H9 (cell line): ENCODE measurements at regions not wholly inside any gene's neighbourhood (a gene's known extent, or its start where the extent isn't known, plus 50 kb on each side); places are given as distances from the start of the nearest gene placed in this dataset.

Experiments used
- DNase-seq: peaks from one replicate; pipeline ENCODE4 v3.0.0-alpha.2; 2017
- H2AFZ ChIP-seq: one replicate; pipeline ENCODE4 v1.6.1; 2013; ENCODE audit warnings: mild to moderate bottlenecking, low read length, control low read depth, moderate library complexity
- H2AK5ac ChIP-seq: 2 replicates; pipeline ENCODE4 v1.6.1; 2013; ENCODE audit warnings: low read length, control low read depth, mixed read lengths; ENCODE audit not compliant: insufficient read length
- H2BK120ac ChIP-seq: one replicate; pipeline ENCODE4 v1.6.1; 2013; ENCODE audit warnings: low read depth, mild to moderate bottlenecking, low read length, control low read depth, inconsistent platforms; ENCODE audit not compliant: poor library complexity, severe bottlenecking
- H2BK12ac ChIP-seq: 2 replicates; pipeline ENCODE4 v1.6.1; 2013; ENCODE audit warnings: low read length, control low read depth, mixed read lengths, low read depth; ENCODE audit not compliant: insufficient read length
- H2BK15ac ChIP-seq: 2 replicates; pipeline ENCODE4 v1.6.1; 2013; ENCODE audit warnings: low read depth, low read length, control low read depth
- H2BK20ac ChIP-seq: one replicate; pipeline ENCODE4 v1.6.1; 2013; ENCODE audit warnings: low read depth, mild to moderate bottlenecking, low read length, control low read depth, inconsistent platforms; ENCODE audit not compliant: poor library complexity, severe bottlenecking
- H2BK5ac ChIP-seq: 2 replicates; pipeline ENCODE4 v1.6.1; 2013; ENCODE audit warnings: low read length, control low read depth, mixed read lengths; ENCODE audit not compliant: insufficient read length
- H3K14ac ChIP-seq: 2 replicates; pipeline ENCODE4 v1.6.1; 2013; ENCODE audit warnings: low read length, control low read depth; ENCODE audit not compliant: insufficient read depth
- H3K18ac ChIP-seq: 2 replicates; pipeline ENCODE4 v1.6.1; 2013; ENCODE audit warnings: low read depth, mild to moderate bottlenecking, mixed read lengths, low read length, control low read depth; ENCODE audit not compliant: insufficient read length
- H3K23ac ChIP-seq: 2 replicates; pipeline ENCODE4 v1.6.1; 2013; ENCODE audit warnings: low read length, control low read depth, mixed read lengths, low read depth; ENCODE audit not compliant: insufficient read length
- H3K23me2 ChIP-seq: 2 replicates; pipeline ENCODE4 v1.6.1; 2013; ENCODE audit warnings: low read depth, mild to moderate bottlenecking, mixed read lengths, low read length, control low read depth; ENCODE audit not compliant: insufficient read length, poor library complexity, severe bottlenecking
- H3K27ac ChIP-seq: 2 replicates; pipeline ENCODE4 v1.5.1; 2013; ENCODE audit warnings: low read length, control low read depth, mixed read lengths, low read depth; ENCODE audit not compliant: insufficient read length
- H3K27me3 ChIP-seq: 2 replicates; pipeline ENCODE4 v1.6.1; 2013; ENCODE audit warnings: low read length, control low read depth, inconsistent platforms; ENCODE audit not compliant: insufficient read depth
- H3K4ac ChIP-seq: 2 replicates; pipeline ENCODE4 v1.6.1; 2013; ENCODE audit warnings: low read depth, mild to moderate bottlenecking, control low read depth, inconsistent platforms, low read length, moderate library complexity
- H3K4me1 ChIP-seq: 2 replicates; pipeline ENCODE4 v1.6.1; 2013; ENCODE audit warnings: low read length, control low read depth, inconsistent platforms; ENCODE audit not compliant: insufficient read depth
- H3K4me2 ChIP-seq: 2 replicates; pipeline ENCODE4 v1.6.1; 2013; ENCODE audit warnings: low read length, control low read depth, mixed read lengths; ENCODE audit not compliant: insufficient read length, insufficient read depth
- H3K56ac ChIP-seq: 2 replicates; pipeline ENCODE4 v1.6.1; 2013; ENCODE audit warnings: low read depth, mild to moderate bottlenecking, mixed read lengths, low read length, control low read depth; ENCODE audit not compliant: insufficient read length
- H3K79me1 ChIP-seq: 2 replicates; pipeline ENCODE4 v1.6.1; 2013; ENCODE audit warnings: low read depth, mild to moderate bottlenecking, moderate library complexity, low read length, control low read depth, inconsistent platforms; ENCODE audit not compliant: insufficient read depth, poor library complexity, severe bottlenecking
- H3K79me2 ChIP-seq: 2 replicates; pipeline ENCODE4 v1.6.1; 2013; ENCODE audit warnings: low read length, control low read depth, inconsistent platforms; ENCODE audit not compliant: insufficient read depth
- H3K9ac ChIP-seq: 2 replicates; pipeline ENCODE4 v1.6.1; 2013; ENCODE audit warnings: low read length, control low read depth, mixed read lengths; ENCODE audit not compliant: insufficient read length; ENCODE audit errors: extremely low read depth
- H3K9me3 ChIP-seq: one replicate; pipeline ENCODE4 v1.6.1; 2013; ENCODE audit warnings: low read depth, low read length, inconsistent platforms; ENCODE audit not compliant: control insufficient read depth
- H3T11ph ChIP-seq: one replicate; pipeline ENCODE4 v1.6.1; 2013; ENCODE audit warnings: mild to moderate bottlenecking, low read length, control low read depth, inconsistent platforms
- H4K20me1 ChIP-seq: one replicate; pipeline ENCODE4 v1.6.1; 2013; ENCODE audit not compliant: control insufficient read depth, insufficient read length, insufficient read depth
- H4K5ac ChIP-seq: 2 replicates; pipeline ENCODE4 v1.6.1; 2013; ENCODE audit warnings: low read depth, mild to moderate bottlenecking, mixed read lengths, low read length, control low read depth; ENCODE audit not compliant: insufficient read length
- H4K8ac ChIP-seq: replicated peaks from 2 replicates; pipeline ENCODE4 v1.6.1; 2013; ENCODE audit warnings: low read length, control low read depth, mixed read lengths, low read depth; ENCODE audit not compliant: insufficient read length
- H4K91ac ChIP-seq: 2 replicates; pipeline ENCODE4 v1.6.1; 2013; ENCODE audit warnings: low read depth, mild to moderate bottlenecking, moderate library complexity, mixed read lengths, low read length, control low read depth; ENCODE audit not compliant: insufficient read length
- H3K27ac Mint-ChIP-seq, 3 experiments: 2 replicates in 2 of 3; 3 replicates in 1 of 3; pipeline ENCODE4 v1.8.0; 2020 to 2021; ENCODE audit warnings: mixed read lengths in 3 of 3, mild to moderate bottlenecking in 1 of 3, moderate library complexity in 1 of 3
- H3K27me3 Mint-ChIP-seq: 2 replicates; pipeline ENCODE4 v1.8.0; 2021; ENCODE audit warnings: low read depth, mild to moderate bottlenecking, moderate library complexity, mixed read lengths
- H3K36me3 Mint-ChIP-seq, 3 experiments: 2 replicates in 2 of 3; 3 replicates in 1 of 3; pipeline ENCODE4 v1.8.0; 2020 to 2021; ENCODE audit warnings: low read depth in 3 of 3, mixed read lengths in 3 of 3; ENCODE audit not compliant: insufficient read depth in 1 of 3
- H3K4me1 Mint-ChIP-seq, 2 experiments: 2 replicates each; pipeline ENCODE4 v1.8.0; 2020; ENCODE audit warnings: mixed read lengths in 2 of 2
- H3K4me3 Mint-ChIP-seq, 2 experiments: 2 replicates in 1 of 2; 3 replicates in 1 of 2; pipeline ENCODE4 v1.8.0; 2020 to 2021; ENCODE audit warnings: mild to moderate bottlenecking in 2 of 2, mixed read lengths in 2 of 2, moderate library complexity in 1 of 2
- H3K9me3 Mint-ChIP-seq, 2 experiments: 2 replicates in 1 of 2; 3 replicates in 1 of 2; pipeline ENCODE4 v1.8.0; 2020; ENCODE audit warnings: mild to moderate bottlenecking in 2 of 2, mixed read lengths in 2 of 2, moderate library complexity in 1 of 2
- TF ChIP-seq, protein P1 (sequence below): fragments of 200-600 bp; sonication (generic); conservative IDR thresholded peaks from 3 replicates; pipeline ENCODE4 v1.8.0; 2021; ENCODE audit warnings: antibody characterized with exemption, mild to moderate bottlenecking

DNA sequence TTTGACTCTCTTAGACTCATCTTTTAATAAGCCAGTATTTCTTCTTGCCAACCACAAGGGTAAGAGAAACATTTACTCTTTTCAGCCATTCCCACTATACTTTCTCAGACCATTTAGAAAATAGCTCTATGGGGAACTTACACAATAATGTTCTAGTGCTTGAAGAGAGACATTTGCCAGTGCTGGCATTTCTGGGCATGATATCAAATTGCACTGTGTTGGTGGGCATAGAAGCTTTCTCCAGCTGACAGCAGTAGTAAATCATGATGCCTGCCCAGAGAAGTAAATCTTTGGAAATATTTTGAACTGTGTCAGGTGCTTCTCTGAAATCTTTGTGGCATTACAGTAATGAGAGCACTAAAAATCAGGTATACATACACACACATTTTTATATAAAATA, 346.6 kb downstream of the CBLN2 start:
- no peak overlapping the region for H3K4me3 Mint-ChIP-seq
- Histone ChIP-seq H3K23ac (no peak overlapping the region), H3K79me2 (no peaks in the 10 kb centered on the region), H3K4ac (no peak overlapping the region), H2AFZ (no peak overlapping the region), H3K27ac (no peak overlapping the region), H3K9me3 (no peaks in the 10 kb centered on the region), H3K27me3 (no peaks in the 10 kb centered on the region), H3T11ph (no peak overlapping the region), H3K14ac (no peak overlapping the region), H2BK120ac (no peak overlapping the region), H4K5ac (no peak overlapping the region), H3K23me2 (no peaks in the 10 kb centered on the region), H3K4me2 (no peak overlapping the region), H2BK20ac (no peak overlapping the region), H4K8ac (no peak overlapping the region), H3K56ac (no peak overlapping the region), H2BK15ac (no peak overlapping the region), H4K91ac (no peak overlapping the region), H2BK12ac (no peak overlapping the region), H3K18ac (no peak overlapping the region), H3K4me1 (no peaks in the 10 kb centered on the region), H4K20me1 (no peaks in the 10 kb centered on the region), H3K79me1 (no peaks in the 10 kb centered on the region), H2AK5ac (no peak overlapping the region), H3K9ac (no peak overlapping the region), H2BK5ac (no peak overlapping the region)
- no peaks in the 10 kb centered on the region for H3K27me3 Mint-ChIP-seq
- no peaks in the 10 kb centered on the region for H3K4me1 Mint-ChIP-seq
- TF ChIP-seq, protein P1, sequence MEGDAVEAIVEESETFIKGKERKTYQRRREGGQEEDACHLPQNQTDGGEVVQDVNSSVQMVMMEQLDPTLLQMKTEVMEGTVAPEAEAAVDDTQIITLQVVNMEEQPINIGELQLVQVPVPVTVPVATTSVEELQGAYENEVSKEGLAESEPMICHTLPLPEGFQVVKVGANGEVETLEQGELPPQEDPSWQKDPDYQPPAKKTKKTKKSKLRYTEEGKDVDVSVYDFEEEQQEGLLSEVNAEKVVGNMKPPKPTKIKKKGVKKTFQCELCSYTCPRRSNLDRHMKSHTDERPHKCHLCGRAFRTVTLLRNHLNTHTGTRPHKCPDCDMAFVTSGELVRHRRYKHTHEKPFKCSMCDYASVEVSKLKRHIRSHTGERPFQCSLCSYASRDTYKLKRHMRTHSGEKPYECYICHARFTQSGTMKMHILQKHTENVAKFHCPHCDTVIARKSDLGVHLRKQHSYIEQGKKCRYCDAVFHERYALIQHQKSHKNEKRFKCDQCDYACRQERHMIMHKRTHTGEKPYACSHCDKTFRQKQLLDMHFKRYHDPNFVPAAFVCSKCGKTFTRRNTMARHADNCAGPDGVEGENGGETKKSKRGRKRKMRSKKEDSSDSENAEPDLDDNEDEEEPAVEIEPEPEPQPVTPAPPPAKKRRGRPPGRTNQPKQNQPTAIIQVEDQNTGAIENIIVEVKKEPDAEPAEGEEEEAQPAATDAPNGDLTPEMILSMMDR, result no peak
- no peaks in the 10 kb centered on the region for H3K9me3 Mint-ChIP-seq
- H3K36me3 Mint-ChIP-seq, result no peaks in the 10 kb centered on the region
- no peak for DNase-seq
- no peak overlapping the region for H3K27ac Mint-ChIP-seq
